Fibroblast of gingiva (primary cell): ENCODE measurements at regions not wholly inside any gene's neighbourhood (a gene's known extent, or its start where the extent isn't known, plus 50 kb on each side); places are given as distances from the start of the nearest gene placed in this dataset.

Experiments
- DNase-seq: peaks from one replicate; pipeline ENCODE4 v3.0.0-alpha.2; 2011; ENCODE audit warnings: low read depth

GRCh38 chr4:153850533-153851280 lies 61.8 kb upstream of the SFRP2 start:
- DNase-seq, result no peak

GRCh38 chr4:153844144-153844543 lies 55.3 kb upstream of the SFRP2 start:
- DNase-seq, result no peak
